NK-92 treated with Interleukin-12 subunit alpha and Interleukin-12 subunit beta, amount 100 ng/mL, for 24 hours (cell line): ENCODE measurements at regions not wholly inside any gene's neighbourhood (a gene's known extent, or its start where the extent isn't known, plus 50 kb on each side); places are given as distances from the start of the nearest gene placed in this dataset.
"Not testable (repeated sequence)": the region's sequence is repeated elsewhere in the genome, so short reads cannot be mapped to it uniquely, and the experiment has no call there.

Experiments used
- DNase-seq: peaks from one replicate; lab custom pipeline; 2025; lab: John Stamatoyannopoulos, UW

DNA sequence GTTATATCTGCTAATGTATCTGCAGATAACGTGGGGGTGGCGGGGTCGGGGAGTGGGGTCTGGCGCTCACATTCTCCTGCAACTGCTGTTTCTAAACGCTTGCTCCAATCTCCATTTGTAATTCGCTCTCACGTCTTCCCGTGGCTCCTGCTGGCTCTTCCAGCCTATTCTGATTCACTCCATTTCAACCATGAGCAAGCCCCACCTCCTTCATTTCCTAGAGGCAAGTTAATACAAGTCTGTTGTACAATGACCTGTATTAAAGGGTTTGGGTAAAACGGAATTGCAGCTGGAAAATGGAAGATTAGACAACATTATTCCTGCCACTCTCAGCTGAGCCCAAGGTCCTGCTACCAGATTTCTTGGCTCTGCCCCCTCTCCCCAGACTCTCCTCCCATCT lies 132.3 kb downstream of the CSNK2A3 start:
- DNase-seq = no peak

DNA sequence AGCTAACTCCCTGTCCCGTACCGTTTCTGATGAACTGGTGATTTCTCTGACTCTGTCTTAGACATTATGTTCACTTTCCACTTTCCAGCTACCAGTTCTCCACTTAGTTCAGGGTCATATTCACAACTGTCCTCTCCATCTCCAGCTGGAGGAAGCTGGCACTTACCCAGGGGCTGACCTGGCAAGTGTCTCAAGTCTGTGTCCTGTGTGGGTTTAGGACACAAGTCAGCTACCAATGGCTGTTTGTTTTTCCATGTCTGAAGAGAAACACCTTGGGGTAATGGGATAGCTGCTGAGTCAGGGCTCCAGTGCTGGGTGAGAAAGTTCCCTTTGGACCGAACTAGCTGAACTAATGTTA lies 134.4 kb downstream of the CSNK2A3 start:
- DNase-seq = no peak

DNA sequence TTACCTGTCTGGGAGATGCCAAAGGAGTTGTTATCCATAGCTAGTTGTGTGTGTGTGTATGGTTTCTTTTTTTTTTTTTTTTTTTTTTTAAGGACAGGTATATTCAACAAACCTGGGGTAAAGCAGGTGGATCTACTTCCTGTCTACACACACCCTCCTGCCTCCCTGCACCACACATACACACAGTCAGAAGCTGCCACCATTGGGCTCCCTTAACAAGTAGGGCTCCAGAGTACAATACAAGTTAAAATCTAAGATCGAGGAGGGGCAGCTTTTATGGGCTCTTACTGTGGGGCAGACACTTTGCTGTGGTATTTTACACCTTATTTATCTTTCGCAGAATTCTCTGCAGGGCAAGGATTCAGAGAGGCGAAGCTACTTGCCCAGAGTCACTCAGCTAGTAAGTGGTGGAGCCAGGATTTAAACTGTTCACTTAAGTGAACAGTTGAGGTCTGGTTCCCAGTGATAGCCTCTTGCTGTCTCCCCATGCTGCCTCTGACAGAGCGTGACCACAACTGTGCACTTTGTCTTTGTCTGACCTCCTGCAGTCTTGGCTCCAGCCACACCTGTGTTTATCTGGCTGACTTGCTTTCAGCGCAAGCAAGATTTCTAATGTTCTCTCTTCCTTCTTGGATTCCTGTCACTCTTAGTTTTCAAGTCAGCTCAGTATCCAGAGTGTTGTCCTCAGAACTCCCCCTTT lies 135.0 kb downstream of the CSNK2A3 start:
- DNase-seq = no peak

DNA sequence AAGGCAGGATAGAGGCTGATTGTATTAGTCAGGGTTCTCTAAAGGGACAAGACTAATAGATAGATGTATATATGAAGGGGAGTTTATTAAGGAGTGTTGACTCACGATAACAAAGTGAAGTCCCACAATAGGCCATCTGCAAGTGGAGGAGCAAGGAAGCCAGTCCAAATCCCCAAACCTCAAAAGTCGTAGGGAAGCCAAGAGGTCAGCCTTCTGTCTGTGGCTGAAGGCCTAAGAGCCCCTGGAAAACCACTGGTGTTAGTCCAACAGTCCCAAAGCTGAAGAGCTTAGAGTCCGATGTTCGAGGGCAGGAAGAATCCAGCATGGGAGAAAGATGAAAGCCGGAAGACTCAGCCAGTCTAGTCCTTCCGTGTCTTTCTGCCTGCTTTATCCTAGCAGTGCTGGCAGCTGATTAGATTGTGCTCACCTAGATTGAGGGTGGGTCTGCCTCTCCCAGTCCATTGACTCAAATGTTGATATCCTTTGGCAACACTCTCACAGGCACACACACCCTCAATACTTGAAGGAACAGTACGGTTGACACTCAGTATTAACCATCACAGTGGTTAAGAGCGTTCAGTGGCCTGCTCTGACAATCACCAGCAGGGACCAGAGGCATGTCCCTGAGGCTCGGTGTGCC lies 135.6 kb downstream of the CSNK2A3 start:
- DNase-seq = no peak

DNA sequence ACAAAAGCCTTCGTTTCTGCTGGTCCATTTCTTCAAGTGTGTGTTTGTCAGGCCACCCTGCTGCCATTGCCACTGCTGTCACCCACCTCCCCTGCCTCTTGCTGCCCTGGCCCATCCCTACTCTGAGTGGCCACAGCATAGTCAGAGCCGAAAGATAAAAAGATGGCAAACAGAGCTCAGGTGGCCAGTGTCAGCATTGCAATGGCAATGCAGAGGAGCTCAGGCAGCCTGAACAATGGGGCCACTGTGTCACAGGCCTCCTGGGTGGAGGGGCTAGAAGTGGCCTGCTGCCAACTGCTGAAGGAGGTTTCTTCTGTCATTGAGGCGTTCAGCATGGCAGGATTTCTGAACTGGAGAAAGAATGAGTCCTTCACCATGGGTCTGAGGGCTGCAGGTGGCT lies 137.1 kb downstream of the CSNK2A3 start:
- DNase-seq = no peak

DNA sequence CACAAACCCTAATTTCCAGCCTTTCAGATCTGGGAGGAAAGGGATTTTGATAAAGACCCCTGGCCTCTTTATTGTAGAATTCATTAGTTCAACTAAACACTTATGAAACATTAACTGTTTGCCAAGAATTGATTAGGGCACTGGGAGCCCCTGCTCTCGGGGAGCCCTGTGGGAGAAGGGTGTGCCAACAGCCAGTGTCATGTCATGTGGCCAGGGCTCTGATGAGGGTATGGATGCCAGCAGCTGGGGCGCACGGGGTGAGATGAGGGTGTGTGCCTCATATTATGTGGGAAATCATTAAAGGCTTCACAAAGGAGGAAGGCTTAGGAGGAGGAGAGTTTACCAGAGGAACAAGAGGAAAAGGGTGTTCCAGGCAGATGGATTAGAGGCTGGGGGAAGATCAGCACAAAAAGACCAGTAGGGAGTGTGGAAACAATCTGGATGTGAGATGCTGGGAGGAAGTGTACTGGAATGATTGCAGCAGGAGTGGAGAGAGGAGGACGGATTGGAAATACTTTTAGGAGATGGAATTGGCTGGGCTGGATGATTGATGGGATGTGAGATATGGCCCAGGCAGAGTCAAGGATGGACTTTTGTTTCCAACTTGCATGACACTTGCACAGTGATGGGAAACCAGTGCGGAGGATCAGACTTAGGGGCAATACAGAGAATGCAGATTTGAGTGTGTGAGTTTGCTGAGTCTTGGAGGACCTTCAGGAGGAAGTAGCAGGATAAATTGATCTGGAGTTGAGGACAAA lies 137.8 kb downstream of the CSNK2A3 start:
- no peak for DNase-seq

DNA sequence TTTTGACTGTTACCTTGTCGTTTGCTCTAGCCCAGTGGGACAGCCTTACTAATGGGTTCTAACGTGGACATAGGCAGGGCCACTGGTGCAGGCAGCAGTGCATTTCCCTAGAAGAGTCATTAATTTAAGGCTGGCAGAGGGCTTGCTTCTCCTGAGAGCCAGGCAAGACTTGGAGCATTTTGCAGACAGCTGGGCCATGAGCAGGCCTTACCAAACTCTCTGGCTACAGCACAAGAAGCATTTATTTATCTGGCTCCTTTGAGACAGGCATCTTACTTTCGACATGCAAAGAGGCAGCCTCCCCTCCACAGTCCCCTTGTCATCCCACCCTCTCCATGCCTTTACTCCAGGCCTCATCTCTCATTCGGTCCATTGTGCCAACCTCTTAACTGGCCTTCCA lies 139.9 kb downstream of the CSNK2A3 start:
- no peak for DNase-seq

DNA sequence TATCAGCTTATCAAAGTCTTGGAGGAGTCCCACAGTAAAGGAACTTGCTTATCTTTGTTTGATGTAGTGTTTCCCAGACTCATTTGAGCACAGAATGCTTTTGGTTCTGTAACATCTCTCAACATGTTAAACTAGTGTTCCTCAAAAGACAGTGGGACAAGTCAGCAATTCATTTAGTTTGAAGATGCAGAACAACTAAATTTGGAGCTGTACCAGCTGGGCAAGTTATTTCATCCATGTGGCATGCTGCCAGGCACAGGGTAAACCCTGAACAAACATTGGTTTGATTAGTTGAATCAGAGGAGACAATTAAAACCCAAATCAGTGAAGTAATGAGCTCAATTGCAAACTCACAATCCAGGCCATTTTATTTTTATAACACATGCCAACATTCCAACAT lies 141.2 kb downstream of the CSNK2A3 start:
- no peak for DNase-seq

DNA sequence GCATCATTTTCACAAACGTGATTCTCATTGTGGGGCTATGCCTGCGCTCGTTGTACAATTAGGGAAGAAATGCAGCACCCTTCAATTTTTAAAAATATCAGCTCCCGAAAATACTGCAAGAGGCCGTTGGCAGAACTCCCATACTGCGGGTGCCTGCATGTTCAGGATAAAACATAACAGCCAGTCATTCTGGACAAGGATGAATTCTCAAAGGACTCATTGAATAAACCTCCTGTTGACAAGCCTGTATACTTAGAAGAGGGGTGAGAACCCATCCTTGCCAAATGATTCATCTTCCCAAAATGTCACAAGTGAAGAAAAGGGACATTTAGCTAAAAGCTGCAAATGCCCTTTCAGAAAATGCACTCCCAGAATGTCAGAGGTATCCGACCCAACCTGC lies 141.9 kb downstream of the CSNK2A3 start:
- DNase-seq = no peak

DNA sequence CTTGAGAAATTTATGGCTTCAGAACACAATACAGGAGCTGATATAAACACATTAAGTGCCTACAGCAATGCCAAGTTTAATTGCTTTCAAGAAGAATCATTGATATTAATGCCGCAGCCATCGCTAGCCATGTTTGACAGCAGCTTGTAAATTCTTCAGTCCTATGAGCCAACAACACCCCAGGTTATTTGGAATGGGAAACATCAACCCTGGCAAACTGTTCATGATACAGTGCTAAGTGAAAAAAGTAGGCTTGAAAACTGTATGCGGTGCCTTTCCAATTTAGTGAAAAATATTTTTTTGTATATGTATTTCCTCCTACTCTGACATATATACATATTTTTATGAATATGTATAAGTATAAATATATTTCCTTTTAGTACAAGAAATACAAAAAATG lies 142.6 kb downstream of the CSNK2A3 start:
- no peak for DNase-seq

DNA sequence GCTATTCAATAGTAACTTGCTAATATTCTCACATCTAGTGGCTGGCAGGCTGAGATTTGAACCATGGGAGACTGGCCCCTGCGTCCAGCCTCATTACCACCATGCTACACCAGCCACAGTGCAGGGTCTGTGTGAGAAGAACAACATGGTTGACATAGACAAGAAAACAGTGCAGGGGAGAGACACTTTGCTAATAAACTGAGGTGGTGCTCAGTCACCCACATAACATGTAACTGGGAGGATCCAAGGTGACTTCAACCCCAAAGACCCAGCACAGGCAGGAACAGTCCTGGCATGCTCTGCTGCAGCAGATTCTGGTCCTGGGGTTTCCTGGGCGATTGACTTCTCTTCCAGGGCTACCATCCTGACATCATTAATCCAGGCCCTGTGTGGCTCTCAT lies 143.1 kb downstream of the CSNK2A3 start:
- DNase-seq = no peak

DNA sequence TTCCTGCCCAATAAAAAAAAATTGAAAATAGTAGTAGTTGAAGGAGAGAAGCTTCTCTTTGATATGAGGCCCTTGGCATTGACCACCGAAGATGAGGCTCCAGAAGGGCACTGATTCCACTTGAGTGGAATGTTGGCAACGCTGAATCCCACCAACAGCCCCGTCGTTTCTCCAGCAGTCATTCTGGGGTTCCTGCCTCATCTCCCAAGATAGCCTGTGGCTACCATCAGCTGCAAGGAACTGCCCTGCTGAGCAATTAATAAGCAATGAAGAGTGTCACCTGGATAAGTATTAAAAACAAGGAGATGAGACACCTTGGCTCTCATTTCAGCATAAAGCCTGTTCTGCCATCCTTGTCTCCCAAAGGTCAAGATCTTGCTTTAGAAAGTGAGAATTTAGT lies 144.1 kb downstream of the CSNK2A3 start:
- no peak for DNase-seq

DNA sequence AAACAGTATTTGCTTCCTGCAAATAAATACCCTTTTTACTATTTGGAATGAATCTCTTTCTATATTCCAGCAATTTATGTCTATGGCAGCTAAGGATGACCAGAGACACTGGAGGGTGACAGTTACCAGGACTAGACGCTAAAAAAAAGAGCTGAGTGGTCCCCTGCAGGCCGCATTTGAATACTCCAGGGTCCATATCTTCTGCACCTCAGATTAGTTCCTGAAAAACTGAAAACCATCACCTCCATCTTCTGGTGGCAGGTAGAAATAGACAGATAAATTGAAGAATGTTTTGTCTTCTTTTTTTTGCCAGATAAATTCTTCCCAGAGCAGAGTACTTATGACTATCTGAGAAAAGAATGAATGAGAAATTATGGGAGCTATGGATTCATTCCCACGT lies 145.6 kb downstream of the CSNK2A3 start:
- no peak for DNase-seq

DNA sequence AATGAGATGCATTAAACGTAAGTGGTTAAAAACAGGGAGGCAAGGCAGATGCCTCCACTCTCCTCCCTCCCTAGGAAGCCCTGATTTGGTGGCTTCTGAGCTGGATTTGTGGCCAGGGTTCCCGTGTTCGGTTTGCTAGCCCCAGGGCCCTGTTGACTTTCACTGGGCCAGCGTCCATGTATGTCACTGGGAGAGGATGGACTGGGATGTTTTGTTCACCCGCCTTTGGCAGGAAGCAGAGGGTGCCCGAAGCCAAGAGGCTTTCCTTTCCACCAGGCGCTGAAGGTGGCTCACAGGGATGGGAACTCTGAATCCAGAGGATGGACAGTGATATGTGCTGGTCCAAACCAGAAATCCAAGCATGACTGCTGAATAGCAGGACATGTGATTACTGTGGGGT lies 146.6 kb downstream of the CSNK2A3 start:
- DNase-seq = no peak

DNA sequence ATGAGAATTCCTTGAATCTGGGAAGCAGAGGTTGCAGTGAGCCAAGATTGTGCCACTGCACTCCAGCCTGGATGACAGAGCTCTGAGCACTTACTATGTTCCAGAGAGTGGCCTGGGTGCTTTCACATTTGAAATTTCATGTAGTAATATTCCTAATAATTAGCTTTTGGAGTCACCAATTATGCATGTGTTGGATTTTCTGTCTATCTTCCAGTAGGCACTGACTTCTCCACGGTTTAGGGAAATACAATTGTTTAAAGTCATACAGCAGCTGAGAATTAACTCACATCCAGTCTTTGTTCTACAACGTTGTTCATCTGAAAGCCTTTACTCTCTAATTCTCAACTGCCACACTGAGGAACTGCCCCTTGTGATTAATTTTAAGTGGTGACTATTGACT lies 150.2 kb downstream of the CSNK2A3 start:
- no peak for DNase-seq

DNA sequence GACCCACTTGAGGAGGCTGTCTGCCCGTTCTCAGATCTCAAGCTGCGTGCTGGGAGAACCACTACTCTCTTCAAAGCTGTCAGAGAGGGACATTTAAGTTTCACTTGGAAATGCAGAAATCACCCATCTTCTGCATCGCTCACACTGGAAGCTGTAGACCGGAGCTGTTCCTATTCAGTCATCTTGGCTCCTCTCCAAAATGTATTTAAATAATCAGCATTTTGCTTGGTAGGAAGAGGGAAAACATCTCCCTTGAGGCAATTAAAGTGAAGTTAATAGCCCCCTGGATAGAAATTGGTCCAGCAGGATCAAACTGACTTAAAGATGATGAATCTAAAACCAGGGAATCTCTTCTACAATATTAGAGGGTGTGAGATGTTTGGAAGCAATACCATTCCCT lies 151.7 kb downstream of the CSNK2A3 start:
- not testable (repeated sequence) for DNase-seq

DNA sequence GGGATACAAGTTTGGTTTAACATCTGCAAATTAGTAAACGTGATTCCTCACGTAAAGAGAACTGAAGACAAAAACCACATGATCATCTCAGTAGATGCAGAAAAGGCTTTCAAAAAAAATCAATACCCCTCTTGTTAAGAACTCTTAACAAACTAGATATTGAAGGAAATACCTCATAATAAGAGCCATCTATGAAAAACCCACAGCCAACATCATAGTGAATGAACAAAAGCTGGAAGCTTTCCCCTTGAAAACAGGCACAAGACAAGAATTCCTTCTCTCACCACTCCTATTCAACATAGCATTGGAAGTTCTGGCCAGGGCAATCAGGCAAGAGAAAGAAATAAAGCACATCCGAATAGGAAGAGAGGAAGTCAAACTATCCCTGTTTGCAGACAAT lies 160.5 kb downstream of the CSNK2A3 start:
- DNase-seq = no peak

DNA sequence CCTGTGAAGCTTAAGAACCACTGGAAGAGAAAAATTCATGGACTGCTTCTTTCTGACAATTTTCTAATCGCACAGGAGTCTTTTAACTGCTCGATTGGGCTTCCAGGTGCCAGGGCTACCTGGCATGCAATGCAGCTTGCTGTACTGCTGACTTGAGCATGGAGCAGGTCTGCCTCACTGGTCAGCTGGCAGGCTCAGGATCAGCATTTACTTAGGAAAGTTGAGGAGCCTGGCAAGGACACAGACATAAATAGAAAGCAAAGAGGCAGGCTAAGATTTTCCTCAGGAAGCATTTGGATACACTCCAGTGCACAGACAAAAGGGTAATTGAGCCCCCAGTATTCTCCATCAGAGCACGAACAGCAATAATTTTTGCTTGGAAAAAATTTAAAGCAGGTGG lies 163.5 kb downstream of the CSNK2A3 start:
- DNase-seq = no peak

DNA sequence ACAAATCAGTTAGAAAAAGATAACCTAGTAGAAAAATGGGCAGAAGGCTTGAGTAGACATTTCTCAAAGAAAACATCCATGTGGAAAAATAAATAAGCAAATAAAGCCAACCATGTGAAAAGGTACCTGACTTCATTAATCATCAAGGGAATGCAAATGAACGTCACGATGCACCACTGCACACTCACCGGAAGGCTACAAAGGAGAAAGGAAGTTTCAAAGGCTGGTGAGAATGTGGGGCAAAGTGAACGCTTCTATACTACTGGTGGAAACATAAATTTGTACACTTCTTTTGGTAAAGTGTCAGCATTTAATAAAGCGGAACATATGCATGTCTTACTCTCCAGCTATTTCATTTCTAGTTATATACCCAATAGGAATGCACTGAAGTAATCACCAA lies 166.8 kb downstream of the CSNK2A3 start:
- DNase-seq = no peak

DNA sequence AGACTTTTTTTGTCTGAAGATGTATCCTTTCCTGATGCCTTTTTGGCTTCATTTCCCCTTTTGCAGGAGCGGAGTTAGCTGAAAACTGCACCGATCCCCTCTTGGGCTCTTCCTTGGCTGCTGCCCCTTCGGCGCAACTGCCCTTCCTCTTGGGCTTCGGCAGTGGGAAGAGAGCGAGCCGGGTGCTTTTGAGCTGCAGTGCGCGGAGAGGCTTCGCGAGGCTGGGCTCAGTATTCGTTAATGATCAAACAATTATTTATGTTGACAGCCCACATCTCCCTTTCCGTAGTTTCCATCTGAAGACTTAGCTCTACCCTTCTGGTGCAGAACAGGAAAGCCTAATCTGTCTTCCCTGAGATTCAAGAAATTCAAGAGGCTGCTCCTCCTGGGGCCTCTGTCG lies 170.8 kb downstream of the CSNK2A3 start:
- DNase-seq = no peak

DNA sequence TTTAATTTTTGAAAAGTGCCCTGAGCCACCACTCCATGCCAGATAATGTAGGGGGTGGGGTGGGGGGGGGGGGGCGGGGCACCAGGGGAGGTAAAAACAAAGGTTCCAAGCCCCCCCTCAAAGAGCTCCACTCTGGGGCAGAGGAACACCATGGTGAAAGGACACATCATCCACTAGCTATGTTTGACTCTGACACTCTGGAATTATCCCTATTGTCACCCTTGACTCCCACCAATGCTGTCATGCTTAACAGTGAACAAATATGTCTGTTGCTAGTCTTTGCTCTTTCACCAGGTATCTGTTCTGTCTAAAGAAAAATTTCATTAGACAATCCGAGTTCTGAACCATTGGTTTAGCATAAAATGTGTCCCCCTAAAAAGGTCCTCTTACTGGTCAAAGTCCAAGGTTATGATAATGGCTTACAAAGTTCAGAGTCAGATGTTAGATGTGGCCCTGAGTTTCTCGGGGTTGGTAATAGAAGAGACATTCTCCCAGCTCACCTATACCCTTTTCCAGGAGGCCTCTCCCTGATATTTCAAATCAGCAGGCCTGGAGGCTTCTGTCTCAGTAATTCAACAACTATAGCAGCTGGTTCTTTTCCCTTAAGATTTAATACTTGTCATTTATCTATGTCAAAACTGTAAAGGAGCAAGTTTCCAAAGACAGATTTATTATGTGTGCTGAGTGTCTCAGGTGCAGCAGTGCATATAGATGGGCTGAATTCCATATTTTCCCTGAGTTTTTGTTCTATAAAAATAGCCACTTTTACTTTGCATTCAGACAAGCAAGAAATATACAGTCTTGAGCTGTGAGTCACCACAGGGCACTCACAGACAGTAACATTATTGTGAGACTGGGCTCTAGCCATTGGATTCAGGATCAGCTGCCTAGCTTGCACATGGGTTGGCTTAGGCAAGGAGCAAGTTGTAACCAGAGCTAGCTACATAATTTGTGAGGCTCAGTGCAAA lies 174.1 kb downstream of the CSNK2A3 start:
- no peak for DNase-seq

DNA sequence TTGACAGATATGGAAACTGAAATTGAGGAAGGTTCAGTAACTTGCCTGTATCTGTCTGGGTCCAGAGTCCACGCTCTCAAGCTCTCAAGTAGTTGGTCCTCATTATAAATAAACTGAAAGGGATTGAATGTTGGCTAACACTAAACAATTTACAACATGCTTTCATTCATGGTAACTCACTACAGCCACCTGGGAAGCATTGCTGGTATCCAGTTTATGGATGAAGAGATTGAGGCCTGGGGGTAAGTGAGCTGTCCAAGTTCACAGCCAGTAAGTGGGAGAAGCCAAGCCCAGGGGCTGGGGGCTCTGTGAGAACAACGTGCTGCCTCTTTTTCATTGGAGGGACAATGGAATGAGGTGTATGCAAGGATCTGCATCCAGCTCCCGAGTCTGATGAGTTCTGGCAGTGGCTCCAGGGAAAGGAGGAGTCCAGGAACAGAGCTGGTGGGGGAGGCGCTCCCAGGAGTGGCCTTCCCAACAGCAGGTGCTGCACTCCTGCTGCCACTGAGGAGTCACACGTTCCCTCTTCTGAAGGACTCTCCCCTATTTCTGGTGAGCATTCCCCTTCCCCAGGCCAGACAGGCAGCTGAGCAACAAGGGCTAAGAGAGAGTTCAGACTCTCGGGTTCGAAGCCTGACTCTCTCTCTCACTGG lies 175.8 kb downstream of the CSNK2A3 start:
- DNase-seq = no peak
